ENCODE measurements at regions not wholly inside any gene's neighbourhood (a gene's known extent, or its start where the extent isn't known, plus 50 kb on each side); places are given as distances from the start of the nearest gene placed in this dataset.
A peak's percentile ranks its signal among the peaks of the same experiment; 100 is the strongest.
"Not testable (repeated sequence)": the region's sequence is repeated elsewhere in the genome, so short reads cannot be mapped to it uniquely, and the experiment has no call there.

GRCh38 chr4:110869114-110869513 is 246.2 kb upstream of the PITX2 start:
- Histone ChIP-seq H3K9ac (ENCODE audit: low read length) (no peak overlapping the region), H3K9me3 (ENCODE audit: control insufficient read depth, low read depth, low read length) (no peaks in the 10 kb centered on the region), H3K27ac (ENCODE audit: low read length) (no peak overlapping the region), H3K27me3 (ENCODE audit: control insufficient read depth, insufficient read depth, low read length) (no peaks in the 10 kb centered on the region), H3K36me3 (ENCODE audit: control insufficient read depth, low read depth, low read length) (no peaks in the 10 kb centered on the region), H3K4me1 (ENCODE audit: control insufficient read depth, low read depth, low read length) (no peaks in the 10 kb centered on the region), H3K4me3 (ENCODE audit: low read length) (no peak overlapping the region)

DNA sequence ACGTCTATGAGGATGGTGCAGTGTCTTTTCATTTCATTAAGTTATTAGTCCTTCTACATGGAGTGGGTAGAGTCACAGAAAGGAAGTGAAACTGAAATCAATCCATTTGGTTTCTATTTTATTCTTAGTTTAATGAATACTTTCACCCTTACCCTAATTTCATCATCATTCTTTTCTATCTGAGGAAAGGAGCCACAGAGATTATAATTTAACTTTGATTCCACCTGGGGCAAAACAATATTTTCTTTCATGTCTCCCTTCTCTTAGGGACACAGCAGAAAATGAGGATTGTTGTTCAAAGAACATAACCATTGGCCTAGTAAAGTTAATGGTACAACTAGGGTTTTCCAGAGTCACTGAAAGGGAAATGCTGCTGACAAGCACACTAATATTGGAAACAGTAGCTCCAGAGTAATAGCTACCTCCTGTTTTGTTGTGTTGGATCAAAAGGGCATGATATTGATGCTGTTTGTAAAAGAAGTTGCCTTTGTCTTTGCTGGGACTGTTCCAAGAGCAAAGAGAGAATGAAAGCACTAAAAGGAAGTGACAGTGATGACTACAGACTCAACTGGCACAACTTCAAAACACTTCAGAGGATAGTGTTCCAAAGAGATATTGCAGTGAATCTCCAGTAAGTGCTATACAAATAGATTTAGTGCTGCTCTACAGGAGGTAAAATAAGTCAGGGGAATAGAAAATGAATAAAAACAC is 247.1 kb upstream of the PITX2 start:
- H3K4me1 ChIP-seq (ENCODE audit: control insufficient read depth, low read depth, low read length), result no peaks in the 10 kb centered on the region
- H3K27ac ChIP-seq (ENCODE audit: low read length), result no peak overlapping the region
- H3K9me3 ChIP-seq (ENCODE audit: control insufficient read depth, low read depth, low read length), result no peaks in the 10 kb centered on the region
- no peak overlapping the region for H3K4me3 ChIP-seq (ENCODE audit: low read length)
- H3K9ac ChIP-seq (ENCODE audit: low read length), result no peak overlapping the region
- no peaks in the 10 kb centered on the region for H3K27me3 ChIP-seq (ENCODE audit: control insufficient read depth, insufficient read depth, low read length)
- H3K36me3 ChIP-seq (ENCODE audit: control insufficient read depth, low read depth, low read length), result no peaks in the 10 kb centered on the region

GRCh38 chr4:110876214-110876613 is 253.3 kb upstream of the PITX2 start:
- not testable (repeated sequence) for H3K27ac ChIP-seq (ENCODE audit: low read length); H3K27me3 ChIP-seq (ENCODE audit: control insufficient read depth, insufficient read depth, low read length); H3K9ac ChIP-seq (ENCODE audit: low read length); H3K36me3 ChIP-seq (ENCODE audit: control insufficient read depth, low read depth, low read length); H3K9me3 ChIP-seq (ENCODE audit: control insufficient read depth, low read depth, low read length); H3K4me1 ChIP-seq (ENCODE audit: control insufficient read depth, low read depth, low read length)
- peak overlapping the region; percentile 28 for H3K4me3 ChIP-seq (ENCODE audit: low read length)

- Histone ChIP-seq H3K4me1 (ENCODE audit: control insufficient read depth, low read depth, low read length) (no peaks in the 10 kb centered on the region), H3K4me3 (ENCODE audit: low read length) (peak overlapping the region; percentile 28), H3K36me3 (ENCODE audit: control insufficient read depth, low read depth, low read length) (no peaks in the 10 kb centered on the region), H3K9ac (ENCODE audit: low read length) (no peak overlapping the region), H3K27ac (ENCODE audit: low read length) (no peak overlapping the region), H3K9me3 (ENCODE audit: control insufficient read depth, low read depth, low read length) (no peaks in the 10 kb centered on the region), H3K27me3 (ENCODE audit: control insufficient read depth, insufficient read depth, low read length) (no peaks in the 10 kb centered on the region)
Measured at GRCh38 chr4:110876866-110877265, 254.0 kb upstream of the PITX2 start.

DNA sequence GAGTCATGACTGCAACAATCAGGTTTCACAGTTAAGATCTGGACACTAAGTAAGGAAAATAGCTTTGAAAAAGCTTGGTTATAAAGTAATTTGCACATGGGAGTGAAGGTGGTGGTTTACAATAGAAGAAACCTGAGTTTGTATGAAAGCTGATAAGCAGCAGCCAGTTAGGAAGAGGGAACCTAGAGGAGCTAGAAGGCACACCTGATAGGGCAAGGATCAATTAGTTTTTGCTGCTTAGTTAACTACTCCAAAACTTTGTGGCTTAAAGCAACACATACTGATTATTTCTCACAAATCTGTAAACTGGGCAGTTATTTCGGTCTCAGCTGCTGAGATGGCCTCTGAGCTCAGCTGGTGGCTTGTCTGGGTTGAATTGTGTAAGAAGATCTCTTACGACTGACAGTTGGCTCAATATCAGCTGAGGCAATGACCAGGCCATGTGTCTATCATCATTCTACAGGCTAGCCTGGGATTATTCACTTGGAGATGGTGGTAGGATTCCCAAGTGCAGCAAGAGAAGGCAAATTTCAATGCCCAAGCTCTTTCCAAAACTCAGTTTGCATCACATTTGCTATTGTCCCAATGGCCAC is 255.0 kb upstream of the PITX2 start:
- no peaks in the 10 kb centered on the region for H3K27me3 ChIP-seq (ENCODE audit: control insufficient read depth, insufficient read depth, low read length)
- no peaks in the 10 kb centered on the region for H3K36me3 ChIP-seq (ENCODE audit: control insufficient read depth, low read depth, low read length)
- H3K27ac ChIP-seq (ENCODE audit: low read length), result no peak overlapping the region

DNA sequence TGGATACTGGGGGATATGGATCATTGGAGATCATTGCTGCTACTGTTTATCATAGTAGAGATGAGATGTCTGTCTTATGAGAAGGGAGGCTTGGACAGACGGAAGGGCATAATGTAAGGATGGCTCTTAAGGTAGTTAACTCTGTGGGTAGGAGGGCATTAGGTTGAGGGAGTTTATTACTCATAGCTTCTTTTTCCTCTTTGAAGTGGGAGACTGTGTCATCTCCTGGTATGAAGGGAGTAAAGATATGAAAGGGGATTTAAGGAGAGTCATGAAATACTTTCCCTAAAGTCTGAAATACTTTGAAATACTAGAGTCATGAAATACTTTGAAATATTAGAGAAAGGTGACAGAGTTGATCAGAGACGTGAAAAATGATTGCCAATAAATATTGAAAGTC is 255.5 kb upstream of the PITX2 start:
- Histone ChIP-seq H3K4me3 (ENCODE audit: low read length) (no peak overlapping the region), H3K9ac (ENCODE audit: low read length) (no peak overlapping the region), H3K9me3 (ENCODE audit: control insufficient read depth, low read depth, low read length) (no peaks in the 10 kb centered on the region), H3K36me3 (ENCODE audit: control insufficient read depth, low read depth, low read length) (no peaks in the 10 kb centered on the region), H3K27ac (ENCODE audit: low read length) (no peak overlapping the region), H3K4me1 (ENCODE audit: control insufficient read depth, low read depth, low read length) (no peaks in the 10 kb centered on the region), H3K27me3 (ENCODE audit: control insufficient read depth, insufficient read depth, low read length) (no peaks in the 10 kb centered on the region)

More for the DNA sequence above, 255.0 kb upstream of the PITX2 start:
- H3K4me1 ChIP-seq (ENCODE audit: control insufficient read depth, low read depth, low read length), result no peaks in the 10 kb centered on the region
- no peak overlapping the region for H3K9ac ChIP-seq (ENCODE audit: low read length)
- H3K4me3 ChIP-seq (ENCODE audit: low read length), result no peak overlapping the region
- H3K9me3 ChIP-seq (ENCODE audit: control insufficient read depth, low read depth, low read length), result no peaks in the 10 kb centered on the region

DNA sequence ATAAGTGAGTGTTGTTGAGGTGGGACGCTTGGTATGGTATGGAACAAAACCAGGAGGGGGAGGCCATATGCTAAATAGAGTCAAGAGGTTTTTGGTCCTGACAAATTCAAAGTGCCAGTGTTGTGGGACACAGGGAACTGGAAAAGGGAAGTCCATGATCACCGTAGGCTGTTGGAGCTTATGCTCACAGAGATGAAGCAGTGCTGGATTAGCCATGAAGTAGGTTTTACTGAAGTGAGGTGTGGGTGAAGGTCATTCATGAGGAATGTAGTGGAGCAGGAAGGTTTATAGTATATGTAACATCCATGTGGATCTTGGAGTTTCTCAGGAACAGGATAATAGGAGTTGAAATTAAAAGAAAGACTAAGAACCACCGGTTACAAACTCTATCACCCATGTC is 256.1 kb upstream of the PITX2 start:
- Histone ChIP-seq H3K27me3 (ENCODE audit: control insufficient read depth, insufficient read depth, low read length) (no peaks in the 10 kb centered on the region), H3K4me1 (ENCODE audit: control insufficient read depth, low read depth, low read length) (no peaks in the 10 kb centered on the region), H3K9ac (ENCODE audit: low read length) (no peak overlapping the region), H3K4me3 (ENCODE audit: low read length) (no peak overlapping the region), H3K36me3 (ENCODE audit: control insufficient read depth, low read depth, low read length) (no peaks in the 10 kb centered on the region), H3K27ac (ENCODE audit: low read length) (no peak overlapping the region), H3K9me3 (ENCODE audit: control insufficient read depth, low read depth, low read length) (no peaks in the 10 kb centered on the region)

DNA sequence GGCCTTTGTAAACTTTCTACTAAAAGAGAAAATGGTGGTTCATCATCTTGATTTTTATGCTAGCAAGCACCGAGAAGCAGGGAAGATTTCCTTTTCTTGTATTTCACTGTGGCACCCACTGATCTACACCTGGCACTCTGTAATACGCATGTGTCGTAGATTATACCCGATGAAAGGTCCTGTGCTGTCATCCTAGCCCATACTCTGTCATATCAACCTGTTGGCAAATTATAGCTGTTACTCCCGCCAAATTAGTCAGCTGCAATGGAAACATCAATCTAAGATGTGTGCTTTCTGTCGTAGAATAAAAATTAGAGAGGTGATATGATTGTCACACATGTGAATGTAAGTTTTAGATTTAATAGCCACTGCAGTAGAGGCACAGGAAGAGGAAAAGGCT is 263.4 kb upstream of the PITX2 start:
- Histone ChIP-seq H3K36me3 (ENCODE audit: control insufficient read depth, low read depth, low read length) (no peaks in the 10 kb centered on the region), H3K9me3 (ENCODE audit: control insufficient read depth, low read depth, low read length) (no peaks in the 10 kb centered on the region), H3K4me1 (ENCODE audit: control insufficient read depth, low read depth, low read length) (no peaks in the 10 kb centered on the region)

GRCh38 chr4:110886856-110887255 is 264.0 kb upstream of the PITX2 start:
- no peak overlapping the region for H3K9ac ChIP-seq (ENCODE audit: low read length)
- no peak overlapping the region for H3K4me3 ChIP-seq (ENCODE audit: low read length)

More for the DNA sequence above, 263.4 kb upstream of the PITX2 start:
- no peak overlapping the region for H3K27ac ChIP-seq (ENCODE audit: low read length)
- no peak overlapping the region for H3K9ac ChIP-seq (ENCODE audit: low read length)
- H3K27me3 ChIP-seq (ENCODE audit: control insufficient read depth, insufficient read depth, low read length), result no peaks in the 10 kb centered on the region
- no peak overlapping the region for H3K4me3 ChIP-seq (ENCODE audit: low read length)

DNA sequence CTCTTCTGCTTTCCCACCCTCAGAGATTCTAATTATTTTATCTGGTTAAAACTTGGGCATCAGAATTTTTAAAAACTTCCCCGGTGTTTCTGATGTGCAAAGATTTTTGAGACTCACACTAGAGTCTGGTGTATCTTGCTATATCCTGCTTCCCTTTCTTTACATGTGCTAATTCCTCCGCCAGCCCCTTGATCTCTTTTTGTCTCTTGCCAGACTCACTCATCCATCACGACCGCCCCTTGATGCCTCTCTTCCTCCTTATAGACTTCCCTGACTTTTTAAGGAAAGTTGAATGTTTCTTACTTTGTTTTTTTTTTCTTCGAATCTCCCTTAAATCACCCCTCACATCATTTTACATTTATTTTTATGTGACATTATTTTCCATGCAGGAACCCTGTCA is 274.9 kb upstream of the PITX2 start:
- no peaks in the 10 kb centered on the region for H3K36me3 ChIP-seq (ENCODE audit: control insufficient read depth, low read depth, low read length)
- no peak overlapping the region for H3K4me3 ChIP-seq (ENCODE audit: low read length)
- H3K9ac ChIP-seq (ENCODE audit: low read length), result no peak overlapping the region
- peaks cover 7% of the 10 kb centered on the region for H3K4me1 ChIP-seq (ENCODE audit: control insufficient read depth, low read depth, low read length)
- H3K9me3 ChIP-seq (ENCODE audit: control insufficient read depth, low read depth, low read length), result no peaks in the 10 kb centered on the region
- H3K27ac ChIP-seq (ENCODE audit: low read length), result no peak overlapping the region
- no peaks in the 10 kb centered on the region for H3K27me3 ChIP-seq (ENCODE audit: control insufficient read depth, insufficient read depth, low read length)

More at GRCh38 chr4:110886856-110887255, 264.0 kb upstream of the PITX2 start:
- no peaks in the 10 kb centered on the region for H3K27me3 ChIP-seq (ENCODE audit: control insufficient read depth, insufficient read depth, low read length)
- H3K27ac ChIP-seq (ENCODE audit: low read length), result no peak overlapping the region
- no peaks in the 10 kb centered on the region for H3K9me3 ChIP-seq (ENCODE audit: control insufficient read depth, low read depth, low read length)
- H3K4me1 ChIP-seq (ENCODE audit: control insufficient read depth, low read depth, low read length), result no peaks in the 10 kb centered on the region
- H3K36me3 ChIP-seq (ENCODE audit: control insufficient read depth, low read depth, low read length), result no peaks in the 10 kb centered on the region

- Histone ChIP-seq H3K36me3 (ENCODE audit: control insufficient read depth, low read depth, low read length) (no peaks in the 10 kb centered on the region), H3K4me3 (ENCODE audit: low read length) (no peak overlapping the region), H3K4me1 (ENCODE audit: control insufficient read depth, low read depth, low read length) (peaks cover 7% of the 10 kb centered on the region), H3K9ac (ENCODE audit: low read length) (no peak overlapping the region), H3K9me3 (ENCODE audit: control insufficient read depth, low read depth, low read length) (no peaks in the 10 kb centered on the region), H3K27ac (ENCODE audit: low read length) (no peak overlapping the region), H3K27me3 (ENCODE audit: control insufficient read depth, insufficient read depth, low read length) (no peaks in the 10 kb centered on the region)
Measured at GRCh38 chr4:110898290-110898689, 275.4 kb upstream of the PITX2 start.

- Histone ChIP-seq H3K9ac (ENCODE audit: low read length) (no peak overlapping the region), H3K4me3 (ENCODE audit: low read length) (no peak overlapping the region), H3K4me1 (ENCODE audit: control insufficient read depth, low read depth, low read length) (peaks cover 9% of the 10 kb centered on the region), H3K27me3 (ENCODE audit: control insufficient read depth, insufficient read depth, low read length) (no peaks in the 10 kb centered on the region), H3K36me3 (ENCODE audit: control insufficient read depth, low read depth, low read length) (no peaks in the 10 kb centered on the region), H3K27ac (ENCODE audit: low read length) (no peak overlapping the region), H3K9me3 (ENCODE audit: control insufficient read depth, low read depth, low read length) (no peaks in the 10 kb centered on the region)
Measured at GRCh38 chr4:110900213-110900769, 277.4 kb upstream of the PITX2 start.
